Colon (tissue), 2 donors: ENCODE measurements at regions not wholly inside any gene's neighbourhood (a gene's known extent, or its start where the extent isn't known, plus 50 kb on each side); places are given as distances from the start of the nearest gene placed in this dataset.
"Not testable (repeated sequence)": the region's sequence is repeated elsewhere in the genome, so short reads cannot be mapped to it uniquely, and the experiment has no call there.

Source experiments
- FAIRE-seq: peaks from 2 replicates; lab custom pipeline; 2012; peaks lifted over from hg19 to GRCh38; lab: Jason Lieb, UNC
- donor health status: control.
- donor health status: control.

DNA sequence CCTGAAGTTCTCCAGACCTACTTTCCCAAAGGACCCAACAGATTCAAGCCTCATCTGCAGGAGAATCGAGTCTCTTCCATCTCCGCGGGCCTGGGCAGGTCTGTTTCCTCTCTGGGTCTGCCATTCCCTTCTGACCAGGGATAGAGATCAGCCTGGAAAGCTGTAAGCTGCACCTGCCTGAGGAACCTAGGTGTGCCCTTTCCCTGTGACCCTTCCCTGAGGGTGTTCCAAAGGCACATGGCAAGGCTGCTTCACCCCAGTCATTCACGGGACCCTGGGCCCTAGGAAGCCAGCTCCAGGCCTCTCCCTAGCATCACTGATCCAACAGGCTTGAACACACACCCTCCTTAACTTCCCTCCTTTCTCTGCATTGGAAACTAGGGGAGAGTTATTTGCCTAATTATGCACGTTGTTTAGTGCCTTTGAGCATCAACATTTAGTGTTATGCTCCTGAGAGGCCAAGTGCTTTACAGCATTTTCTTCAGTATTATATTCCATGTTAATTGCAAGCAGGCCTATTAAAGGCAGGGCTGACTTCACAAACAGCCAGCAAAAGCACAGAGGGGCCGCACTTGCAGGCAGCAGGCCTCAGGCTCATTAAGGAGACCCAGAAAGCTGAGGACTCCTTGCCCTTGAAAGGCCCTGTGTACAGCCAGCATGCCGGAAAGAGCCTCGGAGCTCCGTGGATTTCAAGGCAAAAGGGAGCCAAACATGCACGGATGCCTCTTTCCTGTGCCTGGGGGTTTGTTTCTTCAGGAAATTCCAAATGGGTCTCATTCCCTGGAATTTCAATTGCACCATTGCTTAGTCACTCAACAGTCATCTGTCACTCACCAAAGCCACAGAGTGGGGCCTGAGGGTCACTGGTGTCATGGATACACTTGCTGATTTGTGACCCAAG, 91.0 kb upstream of the FAM20C start:
- no peak for FAIRE-seq

DNA sequence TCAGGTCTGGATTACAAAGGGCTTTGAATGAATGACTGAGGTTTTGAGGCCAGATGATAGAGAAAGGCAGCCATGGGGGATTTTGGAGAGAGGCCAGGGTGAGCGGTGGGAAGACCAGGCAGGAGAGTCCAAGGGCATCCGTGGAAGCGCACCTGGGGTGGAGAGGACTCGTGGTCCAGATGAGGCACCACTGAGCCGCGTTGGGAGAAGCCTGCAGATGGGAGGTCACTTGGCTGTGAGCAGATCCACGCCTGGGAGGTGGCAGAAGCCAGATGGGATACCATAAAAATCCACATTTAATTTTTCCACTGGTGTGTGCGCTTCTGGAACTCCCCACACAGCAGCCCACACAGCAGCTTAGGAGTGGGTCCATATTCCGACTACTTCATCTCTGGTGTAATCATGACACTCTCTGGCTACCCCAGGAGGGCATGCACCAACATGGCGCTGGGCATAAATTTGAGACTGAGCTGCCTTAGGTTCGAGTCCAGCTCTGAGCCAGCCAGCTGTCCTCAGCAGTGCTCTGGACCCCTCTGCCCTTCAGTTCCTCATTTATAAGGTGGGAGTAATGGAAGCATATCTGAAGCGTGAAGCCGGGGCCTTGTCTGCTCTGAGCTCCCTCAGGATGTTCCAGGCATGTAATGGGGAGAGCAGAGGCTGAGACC, 90.2 kb upstream of the FAM20C start:
- FAIRE-seq = no peak

GRCh38 chr7:102721-103120, 89.7 kb upstream of the FAM20C start:
- no peak for FAIRE-seq

- FAIRE-seq = not testable (repeated sequence)
Measured at GRCh38 chr7:103981-104380, 88.4 kb upstream of the FAM20C start.

DNA sequence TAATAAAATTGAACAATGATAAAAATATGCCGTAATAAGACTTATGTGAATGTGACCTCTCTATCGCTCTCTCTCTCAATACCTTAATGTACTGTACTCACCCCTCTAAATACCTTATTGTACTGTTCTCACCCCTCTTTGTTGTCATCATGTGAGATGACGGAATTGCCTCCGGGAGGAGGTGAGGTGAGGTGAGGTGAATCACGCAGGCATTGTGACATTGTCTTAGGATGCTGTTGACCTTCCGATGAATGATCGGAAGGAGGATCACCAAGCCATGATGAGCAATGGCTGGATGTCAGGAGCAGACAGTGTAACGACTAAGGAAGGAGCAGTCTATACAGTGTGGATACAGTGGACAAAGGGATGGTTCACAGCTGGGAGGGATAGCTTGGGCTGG, 87.4 kb upstream of the FAM20C start:
- no peak for FAIRE-seq

DNA sequence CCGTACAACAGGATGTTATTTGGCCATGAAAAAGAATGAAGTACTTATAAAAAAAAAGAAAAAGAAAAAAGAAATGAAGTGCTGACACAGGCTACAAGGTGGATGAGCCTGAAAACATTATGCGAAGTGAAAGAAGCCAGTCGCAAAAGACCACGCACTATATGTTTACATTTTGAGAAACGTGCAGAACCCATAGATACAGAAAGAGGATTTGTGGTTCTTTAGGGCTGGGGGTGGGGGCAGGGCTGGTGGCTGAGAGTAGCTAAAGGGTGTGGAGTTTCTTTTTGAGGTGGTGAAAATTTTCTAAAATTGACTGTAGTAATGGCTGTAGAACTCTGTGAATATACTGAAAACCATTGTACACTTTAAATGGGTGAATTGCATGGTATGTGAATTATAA, 86.0 kb upstream of the FAM20C start:
- FAIRE-seq = no peak

GRCh38 chr7:107233-107632, 85.1 kb upstream of the FAM20C start:
- FAIRE-seq = no peak

- no peak for FAIRE-seq
Measured at GRCh38 chr7:107907-108306, 84.5 kb upstream of the FAM20C start.

GRCh38 chr7:109094-109493, 83.3 kb upstream of the FAM20C start:
- FAIRE-seq = no peak

- no peak for FAIRE-seq
Measured at GRCh38 chr7:109898-110556, 82.3 kb upstream of the FAM20C start.

- no peak for FAIRE-seq
Measured at GRCh38 chr7:110557-111232, 81.7 kb upstream of the FAM20C start.

DNA sequence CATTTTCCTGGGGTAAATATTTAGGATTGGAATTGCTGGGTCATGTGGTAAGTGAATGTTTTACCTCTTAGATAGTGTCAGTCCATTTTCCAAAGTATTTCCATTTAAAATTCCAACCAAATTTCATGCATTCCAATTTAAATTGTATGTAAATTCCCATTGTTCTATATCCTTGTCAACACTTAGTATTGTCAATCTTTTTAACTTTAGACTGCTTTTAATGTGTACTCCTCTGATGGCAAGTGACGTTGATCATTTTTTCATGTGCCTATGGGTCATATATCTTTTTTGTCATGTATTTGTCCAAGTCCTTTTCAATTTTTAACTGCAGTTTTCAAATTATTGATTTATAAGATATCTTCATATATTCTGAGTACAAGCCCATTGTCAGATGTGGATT, 80.8 kb upstream of the FAM20C start:
- no peak for FAIRE-seq

- FAIRE-seq = no peak
Measured at GRCh38 chr7:112881-113280, 79.5 kb upstream of the FAM20C start.

DNA sequence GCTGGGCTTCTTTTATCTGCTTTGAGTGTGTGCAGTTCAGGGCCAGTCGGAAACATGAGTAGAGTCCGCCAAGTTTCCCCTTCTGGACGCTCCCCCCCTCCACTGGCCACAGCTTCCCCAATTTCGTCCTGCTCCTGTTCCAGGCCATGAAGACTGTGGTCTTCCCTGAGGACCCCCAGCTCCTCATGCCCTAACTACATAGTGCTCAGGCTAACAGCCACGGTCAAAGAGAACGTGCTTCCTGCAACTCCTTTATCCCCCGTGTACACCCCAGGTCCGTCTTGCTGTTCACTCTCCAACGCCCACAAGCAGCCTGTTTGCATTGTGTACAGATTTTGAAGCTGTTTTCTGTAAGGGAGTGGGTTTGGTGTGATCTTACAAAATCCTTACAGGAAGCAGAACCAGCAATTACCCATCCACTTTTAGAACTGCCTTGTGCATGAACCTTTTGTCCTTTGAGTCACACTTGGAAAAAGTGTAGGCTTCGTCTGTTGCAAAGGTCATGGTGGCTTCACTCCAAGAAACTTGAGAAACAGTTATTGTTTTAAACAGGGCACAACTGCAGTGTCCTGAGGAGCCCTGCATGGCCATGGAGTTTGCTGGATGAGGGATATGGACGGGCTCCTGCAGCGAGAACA, 77.0 kb upstream of the FAM20C start:
- FAIRE-seq = no peak

DNA sequence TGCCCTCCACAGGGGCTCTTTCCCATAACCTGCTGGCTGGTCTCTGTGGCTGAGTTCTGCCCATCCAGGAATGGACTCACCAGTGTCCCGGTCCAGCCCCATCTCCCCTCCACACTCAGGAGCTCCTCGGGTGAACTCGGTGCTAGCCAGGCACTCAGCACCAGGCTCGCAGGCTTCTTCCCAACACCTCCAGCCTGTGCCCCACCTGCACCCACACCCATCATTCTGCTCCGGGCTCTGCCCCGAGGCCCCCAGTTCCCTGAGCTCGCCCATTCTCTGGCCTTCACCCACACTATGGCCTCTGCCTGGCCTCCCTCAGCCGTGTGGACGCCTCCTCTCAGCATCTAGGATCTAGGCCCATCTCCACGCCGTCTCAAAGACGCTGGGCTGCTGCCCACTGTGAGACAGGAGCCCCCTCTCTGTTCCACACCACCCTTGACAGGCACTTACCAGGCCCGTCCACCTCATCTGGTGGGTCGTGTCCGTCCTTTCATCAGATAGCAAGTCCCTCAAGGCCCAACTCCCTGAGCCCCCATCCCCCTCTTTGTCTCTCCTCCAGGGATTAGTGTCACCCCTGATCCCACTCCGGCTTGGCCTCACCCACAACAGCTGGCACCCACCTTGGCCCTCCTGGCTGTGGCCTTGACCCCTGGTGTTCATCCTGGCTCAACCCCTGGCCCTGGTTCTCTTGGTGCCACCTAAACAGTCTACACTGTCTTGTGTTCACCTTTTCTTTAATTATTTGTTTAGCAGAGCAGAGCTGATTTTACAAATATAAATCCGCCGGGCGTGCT, 76.0 kb upstream of the FAM20C start:
- no peak for FAIRE-seq

- no peak for FAIRE-seq
Measured at GRCh38 chr7:117836-118614, 74.3 kb upstream of the FAM20C start.

GRCh38 chr7:118615-119391, 73.6 kb upstream of the FAM20C start:
- FAIRE-seq = no peak

DNA sequence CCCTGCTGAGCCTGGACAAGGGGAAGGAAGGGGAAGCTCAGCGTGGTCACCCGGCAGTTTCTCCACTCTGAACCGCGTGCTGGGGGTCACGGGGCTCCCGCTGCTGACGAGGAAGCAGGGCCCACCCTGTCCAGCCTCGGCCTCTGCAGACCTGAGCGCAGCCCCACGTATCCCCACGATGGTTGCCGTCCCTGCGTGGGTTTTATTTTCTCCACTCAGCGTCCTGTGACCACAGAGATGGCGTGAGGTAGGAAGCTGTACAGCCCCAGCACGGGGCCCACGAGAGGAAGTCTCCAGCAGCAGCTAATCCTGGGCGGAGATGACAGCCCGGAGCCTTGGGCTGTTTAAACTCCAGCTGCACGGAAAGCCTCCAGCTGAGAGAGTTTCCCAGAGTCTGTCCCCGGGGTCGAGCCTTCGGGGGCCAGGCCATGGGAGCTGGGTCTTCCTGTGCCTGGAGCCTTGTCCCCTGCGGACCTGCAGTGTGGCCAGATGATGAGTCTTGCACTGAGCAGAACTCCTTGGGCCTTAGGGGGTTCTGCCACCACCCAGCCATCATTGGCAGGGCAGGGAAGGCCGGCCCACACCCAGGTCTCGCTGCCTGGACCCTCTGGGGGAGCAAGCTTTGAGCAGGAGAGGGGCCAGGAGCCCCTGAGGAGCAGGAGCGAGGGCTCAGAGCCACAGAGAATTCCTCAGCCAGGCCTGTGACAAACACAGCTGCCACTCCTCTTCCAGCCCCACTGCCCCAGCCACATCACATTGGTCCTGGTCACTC, 72.8 kb upstream of the FAM20C start:
- no peak for FAIRE-seq
